Activated T-helper 1 cell treated with anti-CD3 and anti-CD28 coated beads, Interleukin-12 subunit alpha, Interleukin-12 subunit beta, Interleukin-2, Interleukin-4 antibody, amounts not matched to agents 30 ng/mL and 10 ng/mL and 1 ng/mL, durations not matched to agents 14 hours and 24 hours and 36 hours (primary cell): ENCODE measurements at regions not wholly inside any gene's neighbourhood (a gene's known extent, or its start where the extent isn't known, plus 50 kb on each side); places are given as distances from the start of the nearest gene placed in this dataset.
"Not testable (repeated sequence)": the region's sequence is repeated elsewhere in the genome, so short reads cannot be mapped to it uniquely, and the experiment has no call there.

Source experiments
- DNase-seq: peaks from one replicate; pipeline ENCODE4 v3.0.0; 2021; ENCODE audit warnings: low spot score
- H3K27ac Mint-ChIP-seq: one replicate; pipeline ENCODE4 v1.8.0; 2021; ENCODE audit warnings: mild to moderate bottlenecking, mixed read lengths
- H3K27me3 Mint-ChIP-seq: one replicate; pipeline ENCODE4 v1.8.0; 2022; ENCODE audit warnings: mild to moderate bottlenecking, moderate library complexity, mixed read lengths; ENCODE audit not compliant: insufficient read depth
- H3K36me3 Mint-ChIP-seq: one replicate; pipeline ENCODE4 v1.8.0; 2021; ENCODE audit warnings: low read depth, mixed read lengths
- H3K4me1 Mint-ChIP-seq: one replicate; pipeline ENCODE4 v1.8.0; 2021; ENCODE audit warnings: low read depth, mixed read lengths
- H3K4me3 Mint-ChIP-seq: one replicate; pipeline ENCODE4 v1.8.0; 2021; ENCODE audit warnings: mild to moderate bottlenecking, moderate library complexity, mixed read lengths
- H3K9me3 Mint-ChIP-seq: one replicate; pipeline ENCODE4 v1.8.0; 2021; ENCODE audit warnings: mixed read lengths
- intact Hi-C: fragments of 100-400 bp; cut with micrococcal nuclease; formaldehyde crosslinking; loops from one replicate; pipeline ENCODE4 v1.15.1; 2024

GRCh38 chr13:48835326-48835725 lies 140.4 kb upstream of the FNDC3A start:
- H3K36me3 Mint-ChIP-seq, H3K4me3 Mint-ChIP-seq, intact Hi-C loops, DNase-seq, H3K27me3 Mint-ChIP-seq, H3K27ac Mint-ChIP-seq: not testable (repeated sequence)
- Mint-ChIP-seq H3K4me1 (peaks cover 11% of the 10 kb centered on the region), H3K9me3 (peaks cover 27% of the 10 kb centered on the region)

DNA sequence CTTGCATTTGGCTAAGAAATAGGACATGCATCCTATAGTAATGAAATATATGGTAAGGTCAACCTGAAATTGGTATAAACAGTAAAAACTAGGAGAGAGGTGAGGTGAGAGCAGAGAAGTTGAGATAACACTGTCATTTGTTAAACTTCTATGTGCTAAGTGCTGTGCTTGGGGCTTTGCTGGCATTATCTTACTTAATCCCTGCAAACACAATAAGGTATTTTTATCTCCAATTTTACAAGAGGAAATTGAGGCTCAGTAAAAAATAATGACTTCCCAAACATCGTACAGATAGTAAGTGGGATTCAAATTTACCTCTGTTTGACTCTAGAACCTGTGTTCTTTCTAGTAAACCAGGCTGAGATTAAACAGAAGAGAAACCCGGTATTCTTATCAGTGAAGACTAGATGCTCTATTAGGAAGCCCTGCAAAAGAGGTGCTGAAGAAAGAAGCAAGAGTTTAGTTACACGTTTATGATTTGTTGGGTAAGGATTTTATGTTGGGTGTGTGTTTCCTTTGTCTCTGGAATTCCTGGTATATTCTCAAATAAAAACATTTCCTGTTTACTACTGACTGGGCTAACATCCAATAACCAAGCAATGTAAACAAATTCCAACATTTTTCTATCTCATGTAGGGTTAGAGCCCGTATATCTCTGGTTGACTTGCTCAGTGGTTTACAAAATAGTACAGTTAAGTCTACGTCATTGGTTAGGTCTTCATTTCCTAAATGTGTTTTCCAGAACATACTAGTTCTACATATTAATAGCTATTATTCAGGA lies 137.3 kb upstream of the FNDC3A start:
- Mint-ChIP-seq H3K27ac (no peak overlapping the region), H3K36me3 (no peaks in the 10 kb centered on the region), H3K4me1 (no peaks in the 10 kb centered on the region), H3K4me3 (no peak overlapping the region), H3K9me3 (peaks cover 13% of the 10 kb centered on the region), H3K27me3 (peaks cover 9% of the 10 kb centered on the region)
- DNase-seq, result no peak
- intact Hi-C loops, result no loop called here

GRCh38 chr13:48839171-48839570 lies 136.5 kb upstream of the FNDC3A start:
- Mint-ChIP-seq H3K27me3 (peaks cover 9% of the 10 kb centered on the region), H3K4me3 (no peak overlapping the region), H3K9me3 (peaks cover 6% of the 10 kb centered on the region), H3K4me1 (no peaks in the 10 kb centered on the region), H3K36me3 (no peaks in the 10 kb centered on the region), H3K27ac (no peak overlapping the region)
- DNase-seq, result no peak
- intact Hi-C loops, result no loop called here

- H3K4me3 Mint-ChIP-seq, result no peak overlapping the region
- no peak overlapping the region for H3K27ac Mint-ChIP-seq
- H3K9me3 Mint-ChIP-seq, result no peaks in the 10 kb centered on the region
- no peaks in the 10 kb centered on the region for H3K4me1 Mint-ChIP-seq
- H3K27me3 Mint-ChIP-seq, result peaks cover 5% of the 10 kb centered on the region
- intact Hi-C loops, result no loop called here
- DNase-seq, result no peak
- no peaks in the 10 kb centered on the region for H3K36me3 Mint-ChIP-seq
These were observed 135.3 kb upstream of the FNDC3A start for GRCh38 chr13:48840366-48840765.

DNA sequence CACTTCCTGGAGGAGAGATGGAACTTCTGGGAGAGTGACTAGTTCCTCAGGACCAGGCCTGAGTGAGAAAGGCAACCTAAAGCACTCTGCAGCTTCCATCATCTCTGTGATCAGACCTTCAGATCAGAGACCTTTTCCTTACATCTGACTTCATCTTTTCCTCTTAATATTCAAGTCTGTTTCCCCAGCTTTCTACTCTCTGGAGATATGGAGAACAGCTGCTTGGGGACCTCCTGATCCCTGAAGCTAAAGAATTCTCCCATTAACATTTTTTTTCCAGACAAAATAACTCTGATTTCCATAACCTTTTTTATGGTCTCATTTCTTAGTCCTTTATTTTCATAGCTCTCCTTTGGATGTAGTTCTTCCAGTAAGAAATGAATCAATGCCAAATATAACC lies 133.4 kb upstream of the FNDC3A start:
- intact Hi-C loops, result no loop called here
- H3K4me1 Mint-ChIP-seq, result no peaks in the 10 kb centered on the region
- no peaks in the 10 kb centered on the region for H3K36me3 Mint-ChIP-seq
- no peak overlapping the region for H3K4me3 Mint-ChIP-seq
- H3K9me3 Mint-ChIP-seq, result no peaks in the 10 kb centered on the region
- DNase-seq, result no peak
- H3K27me3 Mint-ChIP-seq, result peaks cover 8% of the 10 kb centered on the region
- H3K27ac Mint-ChIP-seq, result no peak overlapping the region

DNA sequence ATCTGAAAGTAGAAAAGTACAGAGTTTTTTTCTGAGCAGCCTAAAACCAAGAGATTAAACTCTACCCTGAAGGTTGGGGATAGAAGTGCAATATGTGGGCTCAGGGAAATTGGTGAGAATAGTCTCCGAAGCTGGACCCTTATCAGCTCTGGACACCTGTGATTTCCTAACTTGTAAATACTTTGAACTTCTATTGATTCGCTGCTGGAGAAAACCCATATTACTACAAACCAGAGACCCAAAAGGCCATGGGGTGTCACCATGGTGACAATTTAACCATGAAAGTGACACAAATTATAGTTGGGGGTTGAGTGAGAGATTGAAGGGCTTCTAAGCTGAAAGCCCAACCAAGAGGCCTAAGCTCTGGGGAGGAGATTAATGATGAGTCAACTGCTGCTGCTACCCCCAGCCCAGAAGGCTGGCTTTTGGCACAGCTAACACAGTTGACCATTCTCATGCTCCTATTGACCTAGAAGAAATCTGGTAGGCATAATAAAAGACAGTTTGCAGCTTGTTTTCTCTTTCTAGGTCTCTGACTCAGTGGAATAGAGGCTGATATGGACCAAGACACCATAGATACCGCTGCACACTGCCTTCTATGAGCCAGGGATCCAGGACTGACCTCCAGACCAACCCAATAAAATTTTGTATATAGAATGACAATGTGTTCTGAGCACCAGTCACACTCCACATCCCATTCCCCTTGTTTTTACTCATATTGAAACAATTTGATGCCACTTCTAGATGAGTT lies 131.9 kb upstream of the FNDC3A start:
- Mint-ChIP-seq H3K27ac (no peak overlapping the region), H3K27me3 (peaks cover 8% of the 10 kb centered on the region), H3K9me3 (no peaks in the 10 kb centered on the region), H3K4me3 (no peak overlapping the region), H3K36me3 (no peaks in the 10 kb centered on the region), H3K4me1 (no peaks in the 10 kb centered on the region)
- intact Hi-C loops, result no loop called here
- no peak for DNase-seq

GRCh38 chr13:48844676-48845075 lies 131.0 kb upstream of the FNDC3A start:
- Mint-ChIP-seq H3K36me3 (no peaks in the 10 kb centered on the region), H3K9me3 (no peaks in the 10 kb centered on the region), H3K4me1 (no peaks in the 10 kb centered on the region), H3K27me3 (peaks cover 10% of the 10 kb centered on the region), H3K27ac (no peak overlapping the region), H3K4me3 (no peak overlapping the region)
- DNase-seq, result no peak
- intact Hi-C loops, result no loop called here

GRCh38 chr13:48849515-48849914 lies 126.2 kb upstream of the FNDC3A start:
- Mint-ChIP-seq H3K9me3 (no peaks in the 10 kb centered on the region), H3K4me3 (no peak overlapping the region), H3K27ac (no peak overlapping the region), H3K36me3 (no peaks in the 10 kb centered on the region), H3K4me1 (peaks cover 36% of the 10 kb centered on the region), H3K27me3 (peaks cover 6% of the 10 kb centered on the region)
- intact Hi-C loops, result no loop called here
- DNase-seq, result no peak

- Mint-ChIP-seq H3K27me3 (peaks cover 4% of the 10 kb centered on the region), H3K4me1 (peaks cover 36% of the 10 kb centered on the region), H3K4me3 (no peak overlapping the region), H3K9me3 (no peaks in the 10 kb centered on the region), H3K27ac (no peak overlapping the region), H3K36me3 (no peaks in the 10 kb centered on the region)
- intact Hi-C loops, result no loop called here
- DNase-seq, result no peak
These were observed 124.0 kb upstream of the FNDC3A start for GRCh38 chr13:48851707-48852106.

GRCh38 chr13:48852911-48853727 lies 122.6 kb upstream of the FNDC3A start:
- H3K4me1 Mint-ChIP-seq, result peaks cover 40% of the 10 kb centered on the region
- H3K9me3 Mint-ChIP-seq, result no peaks in the 10 kb centered on the region
- intact Hi-C loops, result loop anchor here (1.0 kb wide), 2 partner anchors 31 to 48 kb away; no protein-coding TSS in a partner anchor
- H3K27ac Mint-ChIP-seq, result peak overlapping the region; percentile 78
- H3K4me3 Mint-ChIP-seq, result peak overlapping the region; percentile 9
- no peaks in the 10 kb centered on the region for H3K36me3 Mint-ChIP-seq
- DNase-seq, result no peak
- peaks cover 4% of the 10 kb centered on the region for H3K27me3 Mint-ChIP-seq

DNA sequence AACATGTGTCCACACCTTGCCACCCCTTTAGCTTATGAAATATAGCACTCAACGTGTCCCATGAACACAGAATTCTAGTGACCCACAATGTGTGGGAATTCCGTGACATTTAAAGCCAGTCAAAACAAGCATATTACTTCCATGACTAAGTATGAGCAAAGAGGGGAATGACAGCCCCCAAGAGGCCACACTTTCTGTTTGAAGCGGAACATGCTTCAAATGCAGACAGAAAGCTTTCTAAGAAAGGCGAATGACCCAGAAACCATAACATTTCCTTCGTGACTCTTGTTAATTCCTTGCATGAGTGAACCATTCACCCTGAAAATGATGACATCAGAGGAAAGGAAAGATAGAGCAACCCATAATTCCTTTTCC lies 122.0 kb upstream of the FNDC3A start:
- intact Hi-C loops, result loop anchor here (1.0 kb wide), 2 partner anchors 31 to 48 kb away; no protein-coding TSS in a partner anchor
- peaks cover 45% of the 10 kb centered on the region for H3K4me1 Mint-ChIP-seq
- peak overlapping the region; percentile 78 for H3K27ac Mint-ChIP-seq
- no peak for DNase-seq
- no peaks in the 10 kb centered on the region for H3K36me3 Mint-ChIP-seq
- peak overlapping the region; percentile 9 for H3K4me3 Mint-ChIP-seq
- peaks cover 4% of the 10 kb centered on the region for H3K27me3 Mint-ChIP-seq
- H3K9me3 Mint-ChIP-seq, result no peaks in the 10 kb centered on the region

GRCh38 chr13:48857576-48857975 lies 118.1 kb upstream of the FNDC3A start:
- H3K4me3 Mint-ChIP-seq, result no peak overlapping the region
- H3K4me1 Mint-ChIP-seq, result peaks cover 22% of the 10 kb centered on the region
- no peak for DNase-seq
- H3K27me3 Mint-ChIP-seq, result peaks cover 2% of the 10 kb centered on the region
- no peaks in the 10 kb centered on the region for H3K9me3 Mint-ChIP-seq
- no peak overlapping the region for H3K27ac Mint-ChIP-seq
- intact Hi-C loops, result no loop called here
- no peaks in the 10 kb centered on the region for H3K36me3 Mint-ChIP-seq
